ENCODE measurements at regions not wholly inside any gene's neighbourhood (a gene's known extent, or its start where the extent isn't known, plus 50 kb on each side); places are given as distances from the start of the nearest gene placed in this dataset.

GRCh38 chr14:95395098-95395737 lies 75.5 kb upstream of the CLMN start:
- TF ChIP-seq, protein P1, sequence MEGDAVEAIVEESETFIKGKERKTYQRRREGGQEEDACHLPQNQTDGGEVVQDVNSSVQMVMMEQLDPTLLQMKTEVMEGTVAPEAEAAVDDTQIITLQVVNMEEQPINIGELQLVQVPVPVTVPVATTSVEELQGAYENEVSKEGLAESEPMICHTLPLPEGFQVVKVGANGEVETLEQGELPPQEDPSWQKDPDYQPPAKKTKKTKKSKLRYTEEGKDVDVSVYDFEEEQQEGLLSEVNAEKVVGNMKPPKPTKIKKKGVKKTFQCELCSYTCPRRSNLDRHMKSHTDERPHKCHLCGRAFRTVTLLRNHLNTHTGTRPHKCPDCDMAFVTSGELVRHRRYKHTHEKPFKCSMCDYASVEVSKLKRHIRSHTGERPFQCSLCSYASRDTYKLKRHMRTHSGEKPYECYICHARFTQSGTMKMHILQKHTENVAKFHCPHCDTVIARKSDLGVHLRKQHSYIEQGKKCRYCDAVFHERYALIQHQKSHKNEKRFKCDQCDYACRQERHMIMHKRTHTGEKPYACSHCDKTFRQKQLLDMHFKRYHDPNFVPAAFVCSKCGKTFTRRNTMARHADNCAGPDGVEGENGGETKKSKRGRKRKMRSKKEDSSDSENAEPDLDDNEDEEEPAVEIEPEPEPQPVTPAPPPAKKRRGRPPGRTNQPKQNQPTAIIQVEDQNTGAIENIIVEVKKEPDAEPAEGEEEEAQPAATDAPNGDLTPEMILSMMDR (IDR thresholded peaks at IDR 0.05): no peak
- no peak for TF ChIP-seq POLR2A (IDR thresholded peaks at IDR 0.05)

All from lower leg skin (tissue), 3 donors.